ENCODE measurements at regions not wholly inside any gene's neighbourhood (a gene's known extent, or its start where the extent isn't known, plus 50 kb on each side); places are given as distances from the start of the nearest gene placed in this dataset.

- H3K9ac ChIP-seq (ENCODE audit: low read depth in 1 of 2, low read length in 2 of 2) = no peak overlapping the region
Measured at GRCh38 chr1:29498126-29499103, 262.1 kb downstream of the PTPRU start.

GRCh38 chr1:29497395-29498125, 261.2 kb downstream of the PTPRU start:
- Histone ChIP-seq H3K9ac (ENCODE audit: low read depth in 1 of 2, low read length in 2 of 2) (no peak overlapping the region), H3K4me3 (ENCODE audit: low read depth in 1 of 2, low read length in 2 of 2) (no peak overlapping the region), H3K9me3 (ENCODE audit: control insufficient read depth in 1 of 2, low read length in 2 of 2) (peaks cover 0 to 3% of the 10 kb centered on the region in 2 donors), H3K36me3 (ENCODE audit: control insufficient read depth in 1 of 2, insufficient read depth in 2 of 2, low read length in 2 of 2) (no peaks in the 10 kb centered on the region), H3K27ac (ENCODE audit: low read depth, low read length) (no peak overlapping the region), H3K4me1 (ENCODE audit: control insufficient read depth in 1 of 2, insufficient read depth in 2 of 2, low read length in 2 of 2) (no peaks in the 10 kb centered on the region), H3K27me3 (ENCODE audit: control insufficient read depth in 1 of 2, insufficient read depth in 2 of 2, low read length in 2 of 2) (peaks cover 0 to 8% of the 10 kb centered on the region in 2 donors)

More at GRCh38 chr1:29498126-29499103, 262.1 kb downstream of the PTPRU start:
- peaks cover 0 to 3% of the 10 kb centered on the region in 2 donors for H3K9me3 ChIP-seq (ENCODE audit: control insufficient read depth in 1 of 2, low read length in 2 of 2)
- no peak overlapping the region for H3K27ac ChIP-seq (ENCODE audit: low read depth, low read length)
- H3K4me1 ChIP-seq (ENCODE audit: control insufficient read depth in 1 of 2, insufficient read depth in 2 of 2, low read length in 2 of 2) = no peaks in the 10 kb centered on the region
- H3K27me3 ChIP-seq (ENCODE audit: control insufficient read depth in 1 of 2, insufficient read depth in 2 of 2, low read length in 2 of 2) = peaks cover 0 to 8% of the 10 kb centered on the region in 2 donors
- no peak overlapping the region for H3K4me3 ChIP-seq (ENCODE audit: low read depth in 1 of 2, low read length in 2 of 2)
- H3K36me3 ChIP-seq (ENCODE audit: control insufficient read depth in 1 of 2, insufficient read depth in 2 of 2, low read length in 2 of 2) = no peaks in the 10 kb centered on the region

GRCh38 chr1:29496701-29497100, 260.4 kb downstream of the PTPRU start:
- H3K27me3 ChIP-seq (ENCODE audit: control insufficient read depth in 1 of 2, insufficient read depth in 2 of 2, low read length in 2 of 2) = peaks cover 0 to 8% of the 10 kb centered on the region in 2 donors

GRCh38 chr1:29490204-29490934, 254.0 kb downstream of the PTPRU start:
- no peaks in the 10 kb centered on the region for H3K9me3 ChIP-seq (ENCODE audit: control insufficient read depth in 1 of 2, low read length in 2 of 2)
- no peaks in the 10 kb centered on the region for H3K36me3 ChIP-seq (ENCODE audit: control insufficient read depth in 1 of 2, insufficient read depth in 2 of 2, low read length in 2 of 2)
- no peak overlapping the region for H3K4me3 ChIP-seq (ENCODE audit: low read depth in 1 of 2, low read length in 2 of 2)
- H3K27ac ChIP-seq (ENCODE audit: low read depth, low read length) = no peak overlapping the region
- H3K27me3 ChIP-seq (ENCODE audit: control insufficient read depth in 1 of 2, insufficient read depth in 2 of 2, low read length in 2 of 2) = peaks cover 4 to 5% of the 10 kb centered on the region in 2 donors
- no peaks in the 10 kb centered on the region for H3K4me1 ChIP-seq (ENCODE audit: control insufficient read depth in 1 of 2, insufficient read depth in 2 of 2, low read length in 2 of 2)
- no peak overlapping the region for H3K9ac ChIP-seq (ENCODE audit: low read depth in 1 of 2, low read length in 2 of 2)

More at GRCh38 chr1:29496701-29497100, 260.4 kb downstream of the PTPRU start:
- H3K27ac ChIP-seq (ENCODE audit: low read depth, low read length) = no peak overlapping the region
- H3K4me3 ChIP-seq (ENCODE audit: low read depth in 1 of 2, low read length in 2 of 2) = no peak overlapping the region
- no peak overlapping the region for H3K9ac ChIP-seq (ENCODE audit: low read depth in 1 of 2, low read length in 2 of 2)
- no peaks in the 10 kb centered on the region for H3K4me1 ChIP-seq (ENCODE audit: control insufficient read depth in 1 of 2, insufficient read depth in 2 of 2, low read length in 2 of 2)
- H3K9me3 ChIP-seq (ENCODE audit: control insufficient read depth in 1 of 2, low read length in 2 of 2) = peaks cover 0 to 3% of the 10 kb centered on the region in 2 donors
- H3K36me3 ChIP-seq (ENCODE audit: control insufficient read depth in 1 of 2, insufficient read depth in 2 of 2, low read length in 2 of 2) = no peaks in the 10 kb centered on the region

- Histone ChIP-seq H3K36me3 (ENCODE audit: control insufficient read depth in 1 of 2, insufficient read depth in 2 of 2, low read length in 2 of 2) (no peaks in the 10 kb centered on the region), H3K27me3 (ENCODE audit: control insufficient read depth in 1 of 2, insufficient read depth in 2 of 2, low read length in 2 of 2) (peaks cover 5 to 8% of the 10 kb centered on the region in 2 donors)
Measured at GRCh38 chr1:29489471-29489870, 253.1 kb downstream of the PTPRU start.

DNA sequence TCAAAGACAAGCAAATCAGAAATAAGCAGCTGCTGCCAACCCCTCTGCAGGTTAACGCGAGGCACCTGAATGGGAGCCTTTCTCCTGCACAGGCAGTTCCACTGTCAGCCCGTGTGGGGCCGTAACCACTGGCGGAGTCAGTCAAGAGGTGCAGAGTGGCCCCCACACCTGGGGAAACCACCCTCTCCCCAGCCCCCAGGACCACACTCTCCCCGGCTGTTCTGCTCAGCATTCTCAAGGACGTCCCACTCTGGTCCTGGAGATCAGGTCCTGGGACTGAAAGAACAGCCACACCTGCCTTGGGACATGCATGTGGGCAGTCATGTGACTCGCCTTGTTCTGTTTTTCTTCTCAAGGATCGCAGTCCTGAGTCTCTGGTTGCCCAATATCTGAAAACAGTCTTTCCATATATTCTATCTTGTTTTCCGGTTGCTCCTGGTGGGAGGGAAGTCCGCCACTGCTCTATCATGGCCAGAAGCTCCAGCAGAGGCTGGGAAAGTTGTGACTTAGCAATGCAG, 252.5 kb downstream of the PTPRU start:
- H3K9ac ChIP-seq (ENCODE audit: low read depth in 1 of 2, low read length in 2 of 2) = no peak overlapping the region

More at GRCh38 chr1:29489471-29489870, 253.1 kb downstream of the PTPRU start:
- H3K9ac ChIP-seq (ENCODE audit: low read depth in 1 of 2, low read length in 2 of 2) = no peak overlapping the region
- H3K9me3 ChIP-seq (ENCODE audit: control insufficient read depth in 1 of 2, low read length in 2 of 2) = no peaks in the 10 kb centered on the region
- H3K27ac ChIP-seq (ENCODE audit: low read depth, low read length) = no peak overlapping the region
- no peaks in the 10 kb centered on the region for H3K4me1 ChIP-seq (ENCODE audit: control insufficient read depth in 1 of 2, insufficient read depth in 2 of 2, low read length in 2 of 2)
- H3K4me3 ChIP-seq (ENCODE audit: low read depth in 1 of 2, low read length in 2 of 2) = no peak overlapping the region

GRCh38 chr1:29488086-29488793, 251.9 kb downstream of the PTPRU start:
- Histone ChIP-seq H3K4me1 (ENCODE audit: control insufficient read depth in 1 of 2, insufficient read depth in 2 of 2, low read length in 2 of 2) (no peaks in the 10 kb centered on the region), H3K27me3 (ENCODE audit: control insufficient read depth in 1 of 2, insufficient read depth in 2 of 2, low read length in 2 of 2) (peaks cover 5 to 8% of the 10 kb centered on the region in 2 donors), H3K4me3 (ENCODE audit: low read depth in 1 of 2, low read length in 2 of 2) (no peak overlapping the region), H3K36me3 (ENCODE audit: control insufficient read depth in 1 of 2, insufficient read depth in 2 of 2, low read length in 2 of 2) (no peaks in the 10 kb centered on the region), H3K27ac (ENCODE audit: low read depth, low read length) (no peak overlapping the region), H3K9ac (ENCODE audit: low read depth in 1 of 2, low read length in 2 of 2) (no peak overlapping the region), H3K9me3 (ENCODE audit: control insufficient read depth in 1 of 2, low read length in 2 of 2) (no peaks in the 10 kb centered on the region)

More for the DNA sequence above, 252.5 kb downstream of the PTPRU start:
- Histone ChIP-seq H3K4me1 (ENCODE audit: control insufficient read depth in 1 of 2, insufficient read depth in 2 of 2, low read length in 2 of 2) (no peaks in the 10 kb centered on the region), H3K4me3 (ENCODE audit: low read depth in 1 of 2, low read length in 2 of 2) (no peak overlapping the region), H3K27me3 (ENCODE audit: control insufficient read depth in 1 of 2, insufficient read depth in 2 of 2, low read length in 2 of 2) (peaks cover 5 to 8% of the 10 kb centered on the region in 2 donors), H3K27ac (ENCODE audit: low read depth, low read length) (no peak overlapping the region), H3K36me3 (ENCODE audit: control insufficient read depth in 1 of 2, insufficient read depth in 2 of 2, low read length in 2 of 2) (no peaks in the 10 kb centered on the region), H3K9me3 (ENCODE audit: control insufficient read depth in 1 of 2, low read length in 2 of 2) (no peaks in the 10 kb centered on the region)

DNA sequence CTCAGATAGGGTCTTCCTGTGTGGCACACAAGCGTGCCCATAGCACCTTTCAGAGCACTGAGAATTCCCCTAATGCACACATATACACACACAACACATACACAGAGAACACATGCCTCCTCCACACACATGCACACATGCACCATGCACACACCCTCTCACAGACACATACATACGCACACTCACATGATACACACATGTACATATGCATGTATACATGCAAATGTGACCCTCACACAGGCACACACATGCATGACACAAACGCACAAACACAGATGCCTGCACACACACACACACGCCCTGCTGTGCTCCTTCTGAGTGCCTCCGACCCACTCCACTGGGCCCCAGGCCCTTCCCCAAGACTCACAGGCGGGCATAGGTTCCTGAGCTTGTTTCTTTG, 251.0 kb downstream of the PTPRU start:
- no peaks in the 10 kb centered on the region for H3K4me1 ChIP-seq (ENCODE audit: control insufficient read depth in 1 of 2, insufficient read depth in 2 of 2, low read length in 2 of 2)
- no peak overlapping the region for H3K27ac ChIP-seq (ENCODE audit: low read depth, low read length)
- H3K36me3 ChIP-seq (ENCODE audit: control insufficient read depth in 1 of 2, insufficient read depth in 2 of 2, low read length in 2 of 2) = no peaks in the 10 kb centered on the region
- H3K4me3 ChIP-seq (ENCODE audit: low read depth in 1 of 2, low read length in 2 of 2) = no peak overlapping the region
- no peak overlapping the region for H3K9ac ChIP-seq (ENCODE audit: low read depth in 1 of 2, low read length in 2 of 2)
- no peaks in the 10 kb centered on the region for H3K9me3 ChIP-seq (ENCODE audit: control insufficient read depth in 1 of 2, low read length in 2 of 2)
- peaks cover 5 to 8% of the 10 kb centered on the region in 2 donors for H3K27me3 ChIP-seq (ENCODE audit: control insufficient read depth in 1 of 2, insufficient read depth in 2 of 2, low read length in 2 of 2)

All from duodenal mucosa (tissue), 2 donors.